PC-9 (cell line): ENCODE measurements at regions not wholly inside any gene's neighbourhood (a gene's known extent, or its start where the extent isn't known, plus 50 kb on each side); places are given as distances from the start of the nearest gene placed in this dataset.

Source experiments
- BruUV-seq: library from RNA; stranded (reverse); fragments of 400-500 nt; replicated peaks from 2 replicates; lab custom pipeline; 2021; lab: Mats Ljungman, UMichigan
- CTCF ChIA-PET: fragments of 300-600 bp; sonication (Branson Sonifier 250); formaldehyde crosslinking; loops from one replicate; lab custom pipeline; 2022; ENCODE audit warnings: antibody characterized with exemption; lab: Charles Lee
- POLR2A ChIA-PET: fragments of 300-600 bp; sonication (Branson Sonifier 250); formaldehyde crosslinking; loops from one replicate; lab custom pipeline; 2022; ENCODE audit warnings: antibody characterized with exemption; ENCODE audit not compliant: unreplicated experiment; lab: Charles Lee
- DNase-seq, 2 experiments: peaks; one replicate each; pipeline versions ENCODE4 v3.0.0 to v3.0.0-alpha.2; 2015 to 2022; ENCODE audit warnings: mixed read lengths in 1 of 2
- H2AFZ ChIP-seq: fragments of 200-600 bp; sonication (generic); 2 replicates; pipeline ENCODE4 v1.8.1; 2017; ENCODE audit warnings: antibody characterized with exemption
- H3F3A ChIP-seq: fragments of 200-600 bp; sonication (generic); 2 replicates; pipeline ENCODE4 v1.8.1; 2017; ENCODE audit warnings: antibody characterized with exemption, mild to moderate bottlenecking, low read depth; ENCODE audit not compliant: insufficient read depth
- H3K27ac ChIP-seq: fragments of 200-600 bp; sonication (generic); 2 replicates; pipeline ENCODE4 v1.6.1; 2016; ENCODE audit warnings: mixed run types
- H3K27me3 ChIP-seq: fragments of 200-600 bp; sonication (generic); 2 replicates; pipeline ENCODE4 v1.6.1; 2016; ENCODE audit warnings: low read depth, mixed run types; ENCODE audit not compliant: insufficient read depth
- H3K36me3 ChIP-seq: fragments of 200-600 bp; sonication (generic); 2 replicates; pipeline ENCODE4 v1.6.1; 2016; ENCODE audit warnings: low read depth, mixed run types
- H3K4me1 ChIP-seq: fragments of 200-600 bp; sonication (generic); replicated peaks from 2 replicates; pipeline ENCODE4 v1.6.1; 2016; ENCODE audit warnings: mixed run types; ENCODE audit not compliant: insufficient read depth
- H3K4me2 ChIP-seq: fragments of 200-600 bp; sonication (generic); 2 replicates; pipeline ENCODE4 v1.6.1; 2017; ENCODE audit warnings: mixed run types
- H3K4me3 ChIP-seq: fragments of 200-600 bp; sonication (generic); 2 replicates; pipeline ENCODE4 v1.6.1; 2016; ENCODE audit warnings: mixed run types
- H3K79me2 ChIP-seq: fragments of 200-600 bp; sonication (generic); 2 replicates; pipeline ENCODE4 v1.6.1; 2017; ENCODE audit warnings: low read depth, mixed run types
- H3K9me2 ChIP-seq: fragments of 200-600 bp; sonication (generic); 2 replicates; pipeline ENCODE4 v1.8.1; 2017; ENCODE audit warnings: mild to moderate bottlenecking; ENCODE audit not compliant: insufficient read depth
- H3K9me3 ChIP-seq: fragments of 200-600 bp; sonication (generic); 2 replicates; pipeline ENCODE4 v1.8.1; 2016; ENCODE audit warnings: low read depth; ENCODE audit not compliant: insufficient read depth
- H4K20me1 ChIP-seq: fragments of 200-600 bp; sonication (generic); 2 replicates; pipeline ENCODE4 v1.8.1; 2017; ENCODE audit not compliant: insufficient read depth
- EZH2 ChIP-seq: fragments of 200-600 bp; sonication (generic); IDR thresholded peaks from 2 replicates; pipeline ENCODE4 v1.8.0; 2017; ENCODE audit warnings: antibody characterized with exemption, low read depth
- intact Hi-C: fragments of 100-400 bp; cut with micrococcal nuclease; formaldehyde crosslinking; loops from one replicate; pipeline ENCODE4 v1.10.0; 2022; ENCODE audit not compliant: unreplicated experiment
- TF ChIP-seq, protein P1 (sequence below): fragments of 200-600 bp; sonication (generic); conservative IDR thresholded peaks from 2 replicates; pipeline ENCODE4 v1.6.1; 2017; ENCODE audit warnings: mixed run types, antibody characterized with exemption, mild to moderate bottlenecking, moderate library complexity

DNA sequence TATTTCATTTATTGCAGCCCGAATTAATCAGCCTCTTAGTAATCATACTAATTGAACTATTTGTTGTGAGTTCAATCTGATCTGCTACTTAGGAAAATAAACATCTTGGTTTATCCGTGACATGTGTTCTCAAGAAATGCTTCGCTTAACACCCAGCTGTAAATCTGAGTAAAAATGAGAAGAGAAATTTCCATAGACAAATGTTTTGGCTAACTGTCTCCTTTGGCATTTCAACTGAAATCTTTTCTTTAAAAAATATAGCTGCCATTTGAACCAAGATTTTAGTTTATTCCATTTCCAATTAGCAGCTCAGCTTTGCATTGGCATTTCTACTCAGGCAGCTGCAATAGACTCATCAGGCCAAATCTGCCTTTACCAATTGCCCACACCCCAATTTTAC lies 180.5 kb upstream of the PTER start:
- Histone ChIP-seq H3K4me1 (no peaks in the 10 kb centered on the region), H3K79me2 (no peaks in the 10 kb centered on the region), H3K4me3 (no peak overlapping the region), H3K9me3 (no peaks in the 10 kb centered on the region), H3K27ac (no peak overlapping the region), H3F3A (no peaks in the 10 kb centered on the region), H4K20me1 (no peaks in the 10 kb centered on the region), H3K27me3 (no peaks in the 10 kb centered on the region), H3K4me2 (no peak overlapping the region), H3K36me3 (no peaks in the 10 kb centered on the region), H2AFZ (no peak overlapping the region), H3K9me2 (no peaks in the 10 kb centered on the region)
- TF ChIP-seq, protein P1, sequence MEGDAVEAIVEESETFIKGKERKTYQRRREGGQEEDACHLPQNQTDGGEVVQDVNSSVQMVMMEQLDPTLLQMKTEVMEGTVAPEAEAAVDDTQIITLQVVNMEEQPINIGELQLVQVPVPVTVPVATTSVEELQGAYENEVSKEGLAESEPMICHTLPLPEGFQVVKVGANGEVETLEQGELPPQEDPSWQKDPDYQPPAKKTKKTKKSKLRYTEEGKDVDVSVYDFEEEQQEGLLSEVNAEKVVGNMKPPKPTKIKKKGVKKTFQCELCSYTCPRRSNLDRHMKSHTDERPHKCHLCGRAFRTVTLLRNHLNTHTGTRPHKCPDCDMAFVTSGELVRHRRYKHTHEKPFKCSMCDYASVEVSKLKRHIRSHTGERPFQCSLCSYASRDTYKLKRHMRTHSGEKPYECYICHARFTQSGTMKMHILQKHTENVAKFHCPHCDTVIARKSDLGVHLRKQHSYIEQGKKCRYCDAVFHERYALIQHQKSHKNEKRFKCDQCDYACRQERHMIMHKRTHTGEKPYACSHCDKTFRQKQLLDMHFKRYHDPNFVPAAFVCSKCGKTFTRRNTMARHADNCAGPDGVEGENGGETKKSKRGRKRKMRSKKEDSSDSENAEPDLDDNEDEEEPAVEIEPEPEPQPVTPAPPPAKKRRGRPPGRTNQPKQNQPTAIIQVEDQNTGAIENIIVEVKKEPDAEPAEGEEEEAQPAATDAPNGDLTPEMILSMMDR: no peak
- no peak for TF ChIP-seq EZH2
- no TSS peak for BruUV-seq
- DNase-seq: no peak
- intact Hi-C loops: no loop called here
- ChIA-PET POLR2A (no interaction called here), CTCF (no interaction called here)

DNA sequence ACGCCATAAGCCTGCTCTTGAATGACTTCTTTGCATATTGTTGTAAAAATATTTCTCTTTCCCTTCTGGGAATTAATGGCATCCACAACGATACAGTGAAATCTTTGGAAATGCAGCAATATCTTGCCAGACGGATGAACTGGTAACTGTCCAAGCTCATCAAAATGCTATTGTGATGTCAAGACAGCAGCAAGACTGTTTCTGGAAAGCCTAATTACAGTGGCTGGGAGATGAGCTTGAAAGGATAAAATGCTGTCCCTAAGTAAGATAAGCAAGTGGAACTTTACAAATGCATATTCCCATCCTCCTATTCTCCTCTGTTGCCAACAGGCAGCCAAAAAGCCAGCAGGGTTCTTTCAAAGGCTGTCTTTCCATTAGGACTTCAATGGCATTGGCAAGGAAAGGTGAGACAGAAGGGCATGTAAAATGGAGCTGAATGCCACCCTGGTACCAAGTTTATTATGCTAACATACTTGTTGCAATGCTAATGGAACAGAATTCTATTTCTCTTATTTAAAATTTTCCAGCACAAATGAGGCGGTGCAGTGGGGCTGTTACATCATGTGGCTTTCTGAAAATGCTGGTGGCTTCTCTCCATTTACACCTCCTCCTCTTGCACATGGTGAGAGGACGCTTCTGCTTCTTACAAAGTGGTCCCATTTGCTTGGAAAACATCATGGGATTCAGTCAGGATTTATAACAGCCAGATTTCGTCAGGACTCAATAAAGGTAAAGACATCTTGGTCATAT lies 178.3 kb upstream of the PTER start:
- TF ChIP-seq EZH2: no peak
- TF ChIP-seq, protein P1: no peak
- no peaks in the 10 kb centered on the region for H3K9me2 ChIP-seq
- H3K27ac ChIP-seq: no peak overlapping the region
- H3K4me2 ChIP-seq: no peak overlapping the region
- H4K20me1 ChIP-seq: no peaks in the 10 kb centered on the region
- H3F3A ChIP-seq: no peaks in the 10 kb centered on the region
- CTCF ChIA-PET: no interaction called here
- H3K27me3 ChIP-seq: no peaks in the 10 kb centered on the region
- H3K79me2 ChIP-seq: no peaks in the 10 kb centered on the region
- intact Hi-C loops: no loop called here
- no peak overlapping the region for H3K4me3 ChIP-seq
- no peak for DNase-seq
- POLR2A ChIA-PET: interaction anchor here (0.6 kb wide), 1 partner anchor 209 kb away, joined by 3 read pairs; no protein-coding TSS in a partner anchor
- no peaks in the 10 kb centered on the region for H3K9me3 ChIP-seq
- no peaks in the 10 kb centered on the region for H3K4me1 ChIP-seq
- BruUV-seq: no TSS peak
- H3K36me3 ChIP-seq: no peaks in the 10 kb centered on the region
- H2AFZ ChIP-seq: no peak overlapping the region

DNA sequence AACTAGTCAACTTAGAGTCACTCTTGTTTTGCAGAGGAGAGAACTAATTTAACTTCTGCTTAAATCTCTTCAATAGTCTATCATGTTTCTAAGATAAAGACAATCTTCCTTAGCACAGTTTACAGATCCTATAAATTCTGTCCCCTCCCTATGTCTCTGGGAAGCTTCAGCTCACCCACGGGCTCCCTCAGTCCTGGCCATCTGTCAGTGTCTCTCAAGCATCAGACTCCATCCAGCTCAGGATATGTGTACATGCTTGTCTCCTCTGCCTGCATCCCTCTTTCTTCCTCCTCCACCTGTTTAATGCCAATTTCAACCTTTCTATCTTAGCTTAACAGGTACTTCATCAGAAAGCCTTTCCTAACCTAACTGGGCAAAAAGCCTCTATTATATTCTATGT lies 177.1 kb upstream of the PTER start:
- H3K9me3 ChIP-seq: no peaks in the 10 kb centered on the region
- no peak overlapping the region for H2AFZ ChIP-seq
- no peak overlapping the region for H3K4me2 ChIP-seq
- no peak overlapping the region for H3K27ac ChIP-seq
- POLR2A ChIA-PET: no interaction called here
- H3K79me2 ChIP-seq: no peaks in the 10 kb centered on the region
- no peak overlapping the region for H3K4me3 ChIP-seq
- H3K9me2 ChIP-seq: no peaks in the 10 kb centered on the region
- intact Hi-C loops: no loop called here
- H3K36me3 ChIP-seq: no peaks in the 10 kb centered on the region
- H3F3A ChIP-seq: no peaks in the 10 kb centered on the region
- CTCF ChIA-PET: interaction anchor here (0.6 kb wide), 1 partner anchor 153 kb away, joined by 4 read pairs; no protein-coding TSS in a partner anchor
- no peaks in the 10 kb centered on the region for H3K4me1 ChIP-seq
- no peaks in the 10 kb centered on the region for H4K20me1 ChIP-seq
- H3K27me3 ChIP-seq: no peaks in the 10 kb centered on the region
- BruUV-seq: no TSS peak
- DNase-seq: no peak
- TF ChIP-seq, protein P1: no peak
- no peak for TF ChIP-seq EZH2
